T-helper 1 cell treated with Interleukin-12 subunit alpha and Interleukin-12 subunit beta and Interleukin-4 antibody, amounts not matched to agents 30 ng/mL and 1 ng/mL, for 36 hours (primary cell): ENCODE measurements at regions not wholly inside any gene's neighbourhood (a gene's known extent, or its start where the extent isn't known, plus 50 kb on each side); places are given as distances from the start of the nearest gene placed in this dataset.

ENCODE experiments used
- intact Hi-C: fragments of 100-400 bp; cut with micrococcal nuclease; formaldehyde crosslinking; loops from one replicate; pipeline ENCODE4 v1.15.1; 2024

DNA sequence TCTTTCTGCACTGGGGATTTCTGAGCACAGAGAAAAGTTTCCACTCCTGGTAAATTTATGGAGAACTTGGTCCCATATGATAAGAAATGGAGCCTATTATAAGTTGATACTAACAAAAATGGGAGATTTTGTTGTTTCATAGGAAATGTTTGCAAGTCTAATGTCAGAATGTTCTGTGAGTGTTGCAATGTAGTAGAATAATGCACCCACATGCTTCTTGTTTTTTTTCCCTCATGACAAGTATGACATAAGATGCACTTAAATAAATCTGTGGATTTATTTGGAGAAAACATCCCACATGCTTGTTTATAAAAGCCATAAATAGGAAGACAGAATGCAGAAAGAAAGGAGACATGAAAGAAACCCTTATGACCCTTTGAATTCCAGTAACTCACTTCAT is 50.8 kb upstream of the KCNJ6 start:
- intact Hi-C loops: no loop called here

DNA sequence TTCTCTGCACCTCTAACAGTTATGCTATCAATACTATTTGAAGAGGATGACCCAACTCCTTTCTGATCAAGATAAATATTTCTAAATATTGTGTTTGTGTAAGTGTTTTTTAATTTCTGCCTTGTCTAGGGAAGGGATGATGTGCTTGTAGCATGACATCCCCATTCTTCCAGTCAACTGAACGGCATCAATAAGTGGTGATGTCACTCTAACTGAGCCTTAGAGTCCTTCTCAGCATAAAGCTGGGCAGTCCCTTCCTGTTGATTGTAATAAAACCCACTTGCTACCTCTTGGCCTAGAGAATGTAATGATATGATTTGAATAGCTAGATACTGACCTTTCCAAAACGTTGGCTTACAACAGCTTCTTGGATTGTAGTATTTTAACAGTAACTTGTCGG is 52.5 kb upstream of the KCNJ6 start:
- intact Hi-C loops: no loop called here

DNA sequence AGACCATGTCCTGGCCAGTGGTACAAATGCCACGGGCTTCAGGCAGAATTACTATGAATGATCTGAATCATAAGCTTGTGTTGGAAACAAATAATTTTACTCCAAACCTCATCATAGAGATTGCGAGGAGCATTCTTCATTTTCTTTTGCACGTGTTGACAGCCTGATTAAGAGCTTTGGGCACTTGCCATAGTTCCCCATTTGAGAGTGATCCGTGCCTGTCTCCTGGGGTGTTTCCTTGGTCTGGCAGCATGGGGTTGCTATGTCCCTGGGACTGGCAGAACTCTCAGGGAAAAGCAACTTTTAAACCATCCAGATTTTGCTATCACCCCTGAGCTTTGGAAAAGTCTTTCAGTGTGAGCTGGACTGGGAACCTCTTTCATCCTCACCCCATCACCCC is 54.3 kb upstream of the KCNJ6 start:
- intact Hi-C loops: no loop called here

DNA sequence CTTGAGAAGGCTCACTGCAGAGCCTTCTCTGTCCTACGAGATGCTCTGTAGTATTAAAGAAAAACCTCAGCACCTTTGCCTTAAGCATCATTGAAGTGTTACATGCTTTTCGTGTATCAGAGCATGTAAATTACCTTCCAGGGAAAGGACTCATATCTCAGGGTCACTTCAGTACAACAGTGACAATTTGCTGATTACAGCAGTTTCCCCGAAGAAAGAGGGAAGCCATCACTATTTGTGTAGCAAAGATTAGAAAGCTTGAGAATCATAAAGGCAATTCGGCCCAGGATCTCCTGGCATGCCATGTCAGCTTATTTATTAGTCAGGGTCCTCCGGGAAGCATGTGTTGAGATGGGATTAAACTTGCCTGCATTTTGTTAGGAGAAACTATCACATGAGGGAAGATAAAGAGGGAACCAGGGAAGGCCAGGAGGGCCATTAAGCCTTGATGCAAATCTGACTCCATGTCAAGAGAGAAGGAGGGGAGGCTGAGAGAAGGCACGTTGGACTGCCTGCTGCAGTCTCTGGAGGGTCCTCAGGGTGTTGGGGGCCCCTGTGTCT is 55.2 kb upstream of the KCNJ6 start:
- intact Hi-C loops: no loop called here

DNA sequence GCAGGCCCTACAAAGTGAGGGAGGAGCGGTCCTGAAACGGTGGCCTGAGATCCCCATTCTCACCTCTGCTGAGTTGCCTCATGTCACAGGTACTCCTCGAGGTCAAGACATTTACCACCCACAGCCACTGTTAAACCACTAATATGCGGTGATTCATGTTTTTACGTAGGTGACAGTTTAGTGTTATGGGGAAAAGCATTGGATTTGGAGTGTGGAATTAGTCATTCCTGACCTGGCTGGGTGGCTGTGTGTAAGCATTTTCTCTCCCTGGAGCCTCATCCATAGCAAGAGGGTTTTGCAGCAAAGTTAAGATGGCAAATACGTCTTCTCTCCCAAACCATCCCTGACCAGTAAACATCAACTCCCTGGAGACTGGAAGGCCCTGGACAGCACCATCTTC is 57.8 kb upstream of the KCNJ6 start:
- intact Hi-C loops: no loop called here

DNA sequence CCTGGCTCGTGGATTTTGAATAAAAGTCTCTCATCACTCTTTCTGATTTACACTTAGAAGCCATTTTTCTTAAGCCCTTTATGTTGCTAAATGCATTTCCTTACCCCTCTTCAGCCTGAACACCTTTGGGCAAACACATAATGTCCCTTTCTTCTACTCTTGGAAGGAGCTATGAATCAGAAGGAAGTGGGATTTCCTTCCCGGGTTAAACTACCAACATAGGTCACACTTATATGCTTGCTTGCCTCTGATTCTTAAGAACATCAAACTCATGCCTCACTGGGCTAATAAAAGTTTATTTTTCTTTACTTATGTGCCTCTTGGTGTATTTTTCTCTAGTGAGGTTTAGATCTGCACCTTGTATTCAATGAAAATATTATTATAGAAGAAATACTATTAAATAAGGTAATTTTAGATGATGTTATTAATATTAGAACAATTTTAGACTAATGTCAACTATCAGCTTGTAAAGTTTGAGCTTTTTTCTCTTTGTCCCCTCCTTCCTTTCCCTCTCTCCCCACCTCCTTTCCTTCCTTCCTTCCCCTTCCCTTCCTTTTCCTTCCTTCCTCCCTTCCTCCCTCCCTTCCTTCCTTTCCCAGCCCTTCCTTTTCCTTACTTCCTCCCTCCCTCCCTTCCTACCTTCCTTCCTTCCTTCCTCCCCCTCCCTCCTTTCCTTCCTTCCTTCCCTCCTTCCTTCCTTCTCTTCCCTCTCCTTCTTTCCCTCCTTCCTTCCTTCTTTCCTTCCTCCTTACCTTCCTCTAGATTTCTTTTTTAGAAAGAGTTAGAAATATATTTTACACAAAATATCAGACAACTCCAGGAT is 66.5 kb upstream of the KCNJ6 start:
- intact Hi-C loops: no loop called here

DNA sequence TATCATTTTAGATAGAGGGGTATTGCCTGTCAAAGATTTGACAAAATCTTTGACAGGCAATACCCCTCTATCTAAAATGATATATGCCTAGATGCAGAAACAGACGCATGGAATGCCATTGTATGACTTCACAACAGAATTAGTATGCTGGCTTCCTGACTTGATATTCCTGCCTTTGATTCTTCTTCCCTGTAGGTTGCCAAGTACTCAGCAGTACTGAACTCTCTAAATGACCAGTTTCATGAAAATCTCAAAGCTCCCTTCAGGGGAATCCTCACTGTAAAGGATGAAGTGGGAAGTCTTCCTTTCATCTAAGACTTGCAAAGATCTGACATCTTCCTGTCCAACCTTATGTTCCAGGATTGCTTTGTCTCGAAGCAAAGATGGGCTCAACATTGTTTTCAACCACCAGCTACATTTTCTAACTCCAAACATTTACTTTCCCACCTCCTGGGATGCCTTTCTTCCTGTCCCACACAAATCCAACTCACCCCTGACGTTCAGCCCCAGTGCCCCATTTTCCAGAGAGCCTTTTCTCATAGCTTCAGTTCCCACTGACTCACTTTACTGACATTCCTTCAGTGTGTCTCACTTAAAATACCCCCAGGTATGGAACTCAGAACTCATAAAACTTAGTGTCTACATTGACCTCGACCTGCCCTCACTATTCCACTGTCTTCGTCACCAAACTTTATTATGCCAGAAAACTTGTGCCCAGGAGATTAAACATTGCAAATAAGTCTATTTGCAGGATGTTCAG is 67.3 kb upstream of the KCNJ6 start:
- intact Hi-C loops: no loop called here

DNA sequence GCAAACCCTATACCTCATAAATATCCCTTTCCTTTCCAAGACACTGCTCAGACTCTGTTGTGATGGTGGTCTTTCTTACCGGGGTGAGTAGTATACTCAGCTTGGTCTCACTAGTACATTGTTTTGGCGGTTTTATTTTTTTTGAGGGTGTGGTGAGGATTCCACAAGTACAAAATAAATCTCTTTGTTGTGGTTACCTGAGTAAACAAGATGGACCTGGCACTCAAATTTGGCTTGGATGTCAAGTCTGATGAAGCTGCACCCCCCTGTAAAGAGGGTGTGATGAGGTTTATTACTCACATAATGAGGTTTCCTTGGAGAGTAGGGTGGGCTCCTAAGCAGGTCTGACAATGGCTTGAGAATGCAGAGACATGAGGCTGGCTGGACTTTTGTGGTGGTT is 68.2 kb upstream of the KCNJ6 start:
- intact Hi-C loops: no loop called here

DNA sequence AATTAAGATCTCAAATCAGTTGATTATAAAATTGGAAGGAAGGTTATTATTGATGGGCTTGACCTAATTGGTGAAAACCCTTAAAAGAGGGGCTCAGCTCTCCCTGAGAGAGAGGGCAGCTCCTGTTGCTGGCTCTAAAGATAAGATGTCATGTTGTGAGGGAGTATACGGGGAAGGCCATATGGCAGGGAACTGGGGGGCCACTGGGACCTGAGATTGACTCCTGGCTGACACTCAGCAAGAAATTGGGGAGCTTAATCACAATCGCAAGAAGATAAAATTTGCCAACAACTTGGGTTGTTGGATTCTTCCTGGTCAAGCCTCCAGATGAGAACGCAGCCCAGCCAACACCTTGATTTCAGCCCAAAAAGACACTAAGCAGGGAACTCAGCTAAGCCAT is 69.7 kb upstream of the KCNJ6 start:
- intact Hi-C loops: no loop called here

DNA sequence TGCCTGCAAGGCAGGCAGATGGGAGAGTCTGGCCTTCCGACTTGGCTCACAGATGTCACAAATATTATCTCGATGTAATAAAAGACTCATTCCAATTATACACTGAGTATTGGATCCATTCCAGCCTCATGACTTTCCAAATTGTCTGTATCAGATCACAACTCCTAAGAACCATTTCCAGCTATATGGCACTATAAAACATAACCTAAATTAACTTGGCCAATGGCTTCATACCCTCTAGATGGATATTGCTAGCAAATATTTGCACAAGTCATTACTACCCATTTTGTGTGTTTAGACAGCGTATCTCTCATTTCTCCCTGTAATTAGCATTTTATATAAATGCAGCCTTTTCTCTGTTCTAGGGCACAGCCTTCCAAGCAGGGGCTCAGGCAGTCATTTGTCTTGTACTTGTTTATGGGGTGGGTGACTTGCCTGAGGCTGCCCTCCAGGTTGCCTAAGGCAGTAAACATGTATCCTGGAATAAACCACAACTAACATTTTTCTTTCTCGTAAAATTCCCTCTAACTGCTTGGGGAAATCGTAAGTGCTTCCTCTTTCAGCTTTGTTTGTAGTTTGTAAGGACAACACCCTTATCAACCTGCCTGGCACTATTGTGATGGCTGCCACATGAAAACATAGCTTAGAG is 70.6 kb upstream of the KCNJ6 start:
- intact Hi-C loops: no loop called here

DNA sequence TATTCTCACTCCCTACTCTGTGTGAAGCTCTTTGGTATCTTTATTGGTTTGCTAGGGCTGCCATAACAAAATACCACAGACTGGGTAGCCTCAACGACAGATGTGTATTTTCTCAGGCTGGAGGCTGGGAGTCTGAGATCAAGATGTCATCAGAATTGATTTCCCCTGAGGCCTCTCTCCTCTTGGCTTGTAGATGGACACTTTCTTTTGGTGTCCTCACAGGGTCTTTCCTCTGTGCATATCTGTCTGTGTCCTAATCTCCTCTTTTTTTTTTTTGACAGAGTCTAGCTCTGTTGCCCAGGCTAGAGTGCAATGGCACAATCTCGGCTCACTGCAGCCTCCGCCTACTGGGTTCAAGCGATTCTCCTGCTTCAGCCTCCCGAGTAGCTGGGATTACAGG is 71.4 kb upstream of the KCNJ6 start:
- intact Hi-C loops: no loop called here

DNA sequence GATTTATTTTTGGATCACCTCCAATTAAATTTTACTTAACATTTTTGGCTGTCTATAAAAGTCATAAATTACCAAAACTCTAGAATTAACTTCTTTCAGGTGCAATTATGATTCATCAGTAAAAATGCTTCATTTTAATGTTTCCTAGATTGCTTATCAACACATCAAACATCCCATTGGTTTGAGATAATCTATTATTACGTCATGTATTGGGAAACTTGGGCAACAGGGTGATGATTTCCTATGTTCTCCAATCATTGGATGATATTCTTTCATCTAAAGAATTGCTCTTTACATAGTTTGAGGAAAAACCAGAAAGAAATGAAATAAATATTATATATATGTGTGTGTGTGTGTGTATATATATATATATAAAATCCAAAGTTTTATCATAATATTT is 76.8 kb upstream of the KCNJ6 start:
- intact Hi-C loops: no loop called here

DNA sequence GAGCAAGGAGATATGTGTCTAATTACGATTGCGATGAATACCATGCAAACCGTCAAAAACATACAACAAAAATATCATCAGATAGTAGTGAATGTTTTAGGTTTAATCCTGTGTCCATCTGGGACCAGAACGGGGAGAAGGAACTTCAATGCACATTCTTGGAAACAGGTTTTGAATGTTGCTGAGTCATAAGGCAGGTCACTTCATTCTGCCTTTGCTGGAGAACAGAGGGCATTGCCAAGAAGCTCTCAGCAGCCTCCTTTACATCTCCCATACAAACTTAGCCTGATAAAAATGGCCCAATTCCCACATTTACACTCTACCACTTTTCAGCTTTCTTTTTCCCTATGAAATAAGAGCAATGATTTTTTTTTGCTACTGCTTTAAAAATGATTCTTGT is 78.0 kb upstream of the KCNJ6 start:
- intact Hi-C loops: no loop called here

DNA sequence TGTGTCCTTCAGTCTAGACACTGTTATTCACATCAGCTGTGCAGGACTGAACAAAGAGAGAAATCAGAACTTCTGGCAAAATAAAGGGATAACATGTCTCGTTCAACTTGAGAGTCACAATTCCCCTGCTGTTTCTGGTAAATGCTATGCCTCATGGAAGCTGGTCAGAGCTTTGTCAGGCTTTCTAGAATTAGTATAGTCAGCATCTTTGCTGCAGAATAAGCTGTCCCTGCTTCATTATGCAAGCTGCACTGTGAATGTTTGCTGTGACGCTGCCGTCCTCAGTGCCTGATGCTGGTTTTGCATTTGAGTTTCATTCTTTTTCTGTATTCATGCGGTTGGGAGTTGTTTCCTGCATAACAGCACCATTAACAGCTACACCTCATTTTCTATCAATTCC is 96.4 kb upstream of the KCNJ6 start:
- intact Hi-C loops: no loop called here

DNA sequence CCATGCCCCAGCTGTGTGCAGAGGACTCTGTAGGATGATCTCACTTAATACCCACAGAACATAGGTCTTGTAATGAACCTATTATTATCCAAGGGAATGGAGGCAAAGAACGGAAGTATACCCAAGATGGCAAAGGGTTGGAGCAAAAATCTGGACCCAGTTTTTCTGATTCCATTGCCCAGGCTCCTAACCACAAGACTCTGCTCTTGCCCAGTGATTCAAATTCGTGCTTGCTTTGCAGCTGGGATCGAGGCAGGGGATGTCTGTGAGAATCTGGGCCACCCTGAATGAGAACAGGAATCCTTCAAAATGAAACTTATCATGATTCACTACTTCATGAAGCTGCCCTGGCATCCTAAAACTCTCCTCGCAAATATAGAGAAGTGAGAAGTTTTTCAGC is 97.5 kb upstream of the KCNJ6 start:
- intact Hi-C loops: no loop called here

DNA sequence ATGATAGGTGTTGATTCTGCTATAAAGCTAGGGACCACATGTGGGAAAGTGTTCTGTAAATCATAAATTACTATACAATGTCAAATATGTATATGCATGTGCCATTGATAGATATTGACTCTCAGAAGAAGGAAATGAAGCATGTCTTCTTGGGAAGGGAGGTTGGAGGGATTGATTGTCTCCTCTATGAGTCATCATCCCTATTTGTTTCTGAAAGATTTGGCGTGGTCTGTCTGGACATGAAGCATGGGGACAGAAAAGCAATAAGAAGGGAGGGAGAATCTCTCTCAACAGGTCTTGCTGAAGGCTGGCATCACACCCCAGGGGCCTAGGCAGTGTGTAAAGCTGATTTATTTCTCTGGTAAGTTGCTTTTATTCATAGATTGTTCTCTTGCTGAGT is 98.0 kb upstream of the KCNJ6 start:
- intact Hi-C loops: no loop called here

DNA sequence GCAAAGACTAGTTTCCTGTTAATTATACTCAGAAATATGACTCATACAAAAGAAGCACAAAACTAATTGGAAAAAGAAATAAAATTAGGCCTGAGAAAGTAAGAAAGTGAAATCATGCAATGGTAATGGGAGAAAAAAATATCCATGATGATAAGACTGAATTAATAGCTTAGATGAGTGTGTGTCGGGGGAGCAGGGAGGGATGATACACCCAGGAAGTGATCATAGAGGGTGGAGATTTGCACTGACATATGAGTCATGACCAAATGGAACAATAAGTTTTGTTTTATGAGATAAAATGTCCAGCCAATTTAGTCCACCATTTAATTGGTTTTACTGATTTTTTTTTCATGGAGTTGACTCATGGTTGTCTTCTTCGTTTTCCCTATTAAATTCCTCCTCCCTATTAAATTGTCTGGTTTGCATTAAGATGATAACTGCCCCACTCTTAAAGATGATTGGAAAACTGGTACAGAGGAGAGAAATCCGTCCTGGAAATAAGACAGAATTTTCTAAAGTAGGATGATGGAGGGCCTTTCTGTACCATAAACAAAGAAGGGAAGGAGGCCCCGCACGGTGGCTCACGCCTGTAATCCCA is 111.7 kb upstream of the KCNJ6 start:
- intact Hi-C loops: no loop called here

DNA sequence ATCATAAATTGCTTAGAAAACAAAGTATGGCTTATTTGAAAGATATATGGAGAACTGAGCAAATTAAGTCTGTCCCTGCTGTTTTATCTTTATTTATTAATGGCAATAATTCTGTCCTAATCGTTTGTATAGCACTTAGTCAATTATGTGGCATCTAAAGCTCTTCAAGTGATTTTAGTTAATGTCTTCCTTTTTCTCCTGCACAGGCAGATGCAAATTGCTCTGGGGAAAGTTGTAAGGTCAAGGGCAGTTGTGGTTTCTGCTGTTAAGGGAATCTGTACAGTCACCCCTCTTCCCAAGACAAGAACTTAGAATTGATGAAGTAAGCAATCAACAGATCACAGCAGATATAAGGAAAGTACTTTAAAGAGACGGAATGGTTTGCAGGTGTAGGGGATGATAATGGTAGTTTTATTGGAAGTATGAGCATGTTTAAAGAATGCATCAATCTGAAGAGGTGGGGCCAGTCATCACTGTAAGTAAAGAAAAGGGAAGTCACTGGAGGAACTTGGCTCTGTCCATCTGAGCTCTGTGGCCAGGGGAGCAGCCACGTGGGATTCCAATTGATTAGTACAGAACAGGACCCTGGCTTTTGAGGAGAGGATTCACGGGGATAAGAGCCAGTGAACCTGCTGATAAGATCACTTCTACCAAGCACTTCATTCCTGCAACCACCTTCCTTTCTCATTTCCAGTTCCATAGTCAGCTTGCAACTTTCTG is 116.0 kb upstream of the KCNJ6 start:
- intact Hi-C loops: no loop called here

DNA sequence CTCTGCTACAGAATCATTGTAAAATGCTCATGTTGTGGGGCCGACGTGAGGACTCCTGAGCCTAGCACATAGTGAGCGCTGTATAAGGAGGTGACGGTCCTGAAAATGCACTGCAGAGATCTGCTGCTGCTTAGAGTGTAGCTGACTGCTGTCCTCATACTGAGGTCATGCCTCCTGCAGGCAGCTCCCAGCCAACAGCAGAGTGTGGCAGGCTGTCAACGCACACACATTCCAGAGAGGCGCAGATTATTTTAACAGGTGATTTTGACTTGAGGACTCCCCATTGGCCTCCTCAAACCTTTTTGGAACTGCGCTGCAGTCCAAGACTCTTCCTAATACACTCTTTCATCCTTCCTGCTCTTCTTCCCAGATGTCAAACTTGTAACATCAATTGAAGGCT is 119.8 kb upstream of the KCNJ6 start:
- intact Hi-C loops: no loop called here

DNA sequence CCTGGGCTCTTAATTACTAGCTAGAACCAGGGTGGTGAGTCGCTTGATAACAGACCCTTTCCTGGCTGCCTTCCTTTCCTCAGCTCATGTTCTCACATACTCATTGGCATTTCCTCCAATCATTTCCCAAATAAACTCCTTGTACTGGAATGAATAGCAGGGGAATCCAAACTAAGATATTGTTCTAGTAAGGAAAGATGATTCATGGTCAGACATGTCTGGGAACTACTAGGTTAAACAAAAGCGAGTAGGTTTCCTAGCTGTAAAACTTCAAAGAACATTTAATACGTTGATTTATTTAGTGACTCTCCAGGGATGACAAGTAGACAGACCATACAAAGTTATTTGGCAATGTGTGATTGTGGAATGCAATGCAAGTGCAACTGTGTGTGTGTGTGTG is 121.2 kb upstream of the KCNJ6 start:
- intact Hi-C loops: no loop called here

DNA sequence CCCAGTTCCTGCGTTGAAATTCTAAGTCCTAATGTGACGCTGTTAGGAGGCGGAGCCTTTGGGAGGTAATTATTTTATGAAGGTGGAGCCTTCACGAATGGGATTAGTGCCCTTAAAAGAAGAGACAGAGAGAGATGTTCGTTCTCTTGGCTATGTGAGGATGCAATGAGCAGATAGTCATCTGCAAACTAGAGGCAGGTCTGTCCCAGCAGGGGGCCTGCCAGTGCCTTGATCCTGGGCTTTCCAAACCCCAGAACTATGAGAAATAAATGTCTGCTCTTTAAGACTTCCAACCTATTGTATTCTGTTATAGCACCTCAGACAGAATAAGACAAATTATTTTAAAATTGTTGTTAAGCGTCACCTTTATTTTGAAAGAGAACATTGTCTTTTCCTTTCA is 123.1 kb upstream of the KCNJ6 start:
- intact Hi-C loops: no loop called here
